NCI-H2107 treated with DMSO at 0.1 percent for 48 hours (cell line): ENCODE measurements at regions not wholly inside any gene's neighbourhood (a gene's known extent, or its start where the extent isn't known, plus 50 kb on each side); places are given as distances from the start of the nearest gene placed in this dataset.

Source experiments
- DNase-seq: peaks from one replicate; lab custom pipeline; 2025; ENCODE audit not compliant: unreplicated experiment; lab: John Stamatoyannopoulos, UW

DNA sequence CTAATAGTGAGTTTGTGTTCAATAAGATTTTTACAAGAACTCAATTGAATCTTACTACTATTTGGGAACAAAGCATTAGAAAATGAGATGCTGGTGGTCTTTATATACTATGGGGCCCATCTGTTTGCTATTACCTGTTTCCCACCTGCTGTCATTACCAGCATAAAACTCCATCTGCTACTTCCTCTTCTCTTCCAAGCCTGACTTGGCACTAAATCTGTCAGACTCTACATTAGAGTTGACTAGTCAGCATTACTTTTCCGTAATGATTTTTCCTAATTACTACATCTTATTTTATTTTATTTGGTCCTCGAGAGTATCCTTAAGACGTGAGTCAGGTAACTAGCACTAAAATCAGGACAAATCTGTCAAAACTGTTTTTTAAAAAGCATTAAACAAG lies 68.1 kb upstream of the KRR1 start:
- DNase-seq: peak; percentile 8

DNA sequence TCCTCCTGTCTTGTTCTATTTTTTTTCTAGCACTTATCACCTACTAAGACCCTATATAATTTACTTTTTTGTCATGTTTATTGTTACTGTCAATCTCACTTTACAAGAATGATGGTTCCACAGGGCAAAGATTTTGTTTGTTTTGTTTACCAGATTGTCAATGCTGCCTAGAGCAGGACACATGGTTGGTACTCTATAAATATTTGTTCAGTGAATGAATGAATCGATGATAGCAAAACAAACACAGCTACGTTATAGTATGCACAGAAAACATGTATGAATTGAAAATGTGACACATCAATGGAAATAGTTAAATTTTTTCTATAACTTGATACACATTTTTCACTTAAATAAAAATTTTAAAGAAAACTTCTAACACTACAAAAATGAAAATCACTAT lies 67.1 kb upstream of the KRR1 start:
- no peak for DNase-seq

DNA sequence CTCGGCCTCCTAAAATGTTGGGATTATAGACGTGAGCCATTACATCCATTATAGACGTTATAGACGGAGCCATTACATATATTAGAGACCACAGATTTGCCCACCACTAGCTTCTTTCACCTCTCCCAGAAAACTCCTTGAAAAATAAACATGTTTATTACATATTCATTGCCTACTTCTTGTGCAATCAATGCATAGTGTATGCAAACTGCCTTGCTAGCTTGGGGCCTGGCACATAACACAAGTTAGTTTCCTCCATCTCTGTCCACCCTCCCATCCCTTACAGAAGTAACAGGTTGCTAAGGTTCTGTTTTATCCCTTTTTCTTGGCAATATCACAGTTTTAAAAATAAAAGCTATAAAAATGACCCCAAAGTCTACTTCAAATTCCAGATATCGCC lies 66.4 kb upstream of the KRR1 start:
- no peak for DNase-seq

DNA sequence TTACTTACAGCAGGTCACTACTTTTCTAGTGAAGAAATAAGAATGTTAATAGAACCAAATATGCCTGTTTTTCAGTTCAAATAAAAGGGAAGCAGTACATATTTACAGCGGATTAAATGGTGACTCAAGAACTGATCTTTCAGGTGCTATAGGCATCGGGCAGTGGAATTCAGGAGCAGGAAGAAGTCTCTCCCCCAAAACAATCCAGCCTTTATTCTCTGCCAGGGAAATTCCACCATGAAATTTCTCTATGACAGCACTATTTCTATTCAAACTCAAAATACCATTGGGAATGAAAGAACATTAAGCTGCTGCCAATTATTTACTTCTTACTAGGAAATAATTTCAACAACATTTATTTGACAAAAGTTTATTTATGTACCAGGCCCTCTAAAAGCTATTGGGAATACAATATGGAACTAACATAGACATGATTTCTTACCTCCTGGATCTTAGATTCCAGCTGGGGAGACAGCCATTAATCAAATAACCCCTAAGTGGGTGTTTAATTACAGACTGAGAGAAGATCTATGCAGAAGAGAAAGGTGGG lies 60.3 kb upstream of the KRR1 start:
- no peak for DNase-seq

DNA sequence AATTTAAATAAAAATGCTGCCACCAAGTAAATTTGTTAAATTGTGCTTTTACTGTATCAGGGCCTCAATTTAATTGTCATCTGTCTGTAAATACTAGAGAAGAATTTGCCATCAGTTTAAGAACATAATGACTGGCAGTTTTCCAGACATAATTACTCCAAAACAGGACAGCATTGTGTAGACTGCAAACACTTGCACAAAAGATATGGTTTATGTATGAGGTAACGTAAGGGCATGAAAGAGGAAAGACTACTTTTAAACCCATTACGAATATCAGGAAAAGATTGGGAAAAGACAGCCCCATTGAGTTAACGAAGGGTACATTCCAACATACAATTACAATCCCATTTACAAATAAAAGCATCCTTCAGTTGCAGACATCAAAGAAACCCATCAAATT lies 59.8 kb upstream of the KRR1 start:
- no peak for DNase-seq

- no peak for DNase-seq
Measured at GRCh38 chr12:75568801-75569200, 57.4 kb upstream of the KRR1 start.

DNA sequence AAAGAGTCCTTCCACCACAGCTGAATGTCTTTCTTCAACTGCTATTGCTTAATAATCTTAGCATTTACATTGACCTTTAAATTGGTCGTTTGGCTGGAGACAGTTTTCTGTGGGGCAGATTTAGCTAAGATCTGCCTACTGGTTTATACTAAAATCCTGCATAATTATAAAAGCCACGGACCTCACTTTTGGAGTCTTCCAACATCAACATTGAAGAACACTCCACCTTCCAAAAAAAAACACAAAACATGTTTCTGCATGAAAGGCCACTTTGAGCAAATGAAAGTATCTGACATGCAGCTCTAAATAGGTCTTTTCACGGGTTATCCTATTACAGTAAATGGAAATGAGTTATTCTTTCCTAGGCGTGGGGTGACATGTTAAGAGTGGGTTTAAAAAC lies 57.0 kb upstream of the KRR1 start:
- peak; percentile 55 for DNase-seq

GRCh38 chr12:75565795-75566194 lies 54.4 kb upstream of the KRR1 start:
- no peak for DNase-seq

- no peak for DNase-seq
Measured at GRCh38 chr12:75564852-75565251, 53.4 kb upstream of the KRR1 start.

DNA sequence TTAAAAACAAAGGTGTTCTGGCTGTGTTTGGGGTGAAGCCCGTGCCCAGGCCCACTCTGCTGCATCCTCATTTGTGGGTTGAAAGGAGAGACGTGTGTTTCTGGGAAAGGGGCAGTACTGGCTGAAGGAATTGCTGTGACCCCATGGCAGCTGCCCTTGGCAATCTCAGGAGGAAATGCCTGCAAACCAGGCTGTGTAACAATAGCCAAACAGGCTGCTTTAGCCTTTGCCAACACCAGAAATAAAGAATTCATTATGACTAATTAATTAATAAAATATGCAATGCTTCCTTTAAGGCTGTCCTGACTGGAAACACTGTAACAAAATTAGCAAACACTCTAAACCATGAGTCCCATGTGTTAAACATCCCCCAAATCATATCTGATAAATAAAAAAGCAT lies 53.0 kb upstream of the KRR1 start:
- no peak for DNase-seq

DNA sequence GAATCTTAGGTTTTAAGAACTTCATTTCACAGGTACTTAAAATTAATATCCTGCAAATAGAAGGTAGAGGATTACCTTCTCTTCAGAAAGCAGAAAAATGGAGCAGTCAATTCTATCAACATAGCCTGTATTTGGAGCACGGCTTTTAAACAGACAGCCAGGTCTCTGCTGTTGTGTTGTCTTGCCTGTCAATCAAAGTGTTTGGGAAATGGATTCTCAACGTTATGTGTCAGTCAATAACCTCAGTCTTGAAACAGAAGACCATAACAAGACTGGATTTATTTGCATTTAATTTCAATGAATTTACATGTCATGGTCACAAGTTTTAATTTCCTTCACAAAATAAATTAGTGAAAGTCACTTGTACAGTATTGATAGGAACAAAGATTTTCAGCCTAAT lies 51.9 kb upstream of the KRR1 start:
- no peak for DNase-seq

DNA sequence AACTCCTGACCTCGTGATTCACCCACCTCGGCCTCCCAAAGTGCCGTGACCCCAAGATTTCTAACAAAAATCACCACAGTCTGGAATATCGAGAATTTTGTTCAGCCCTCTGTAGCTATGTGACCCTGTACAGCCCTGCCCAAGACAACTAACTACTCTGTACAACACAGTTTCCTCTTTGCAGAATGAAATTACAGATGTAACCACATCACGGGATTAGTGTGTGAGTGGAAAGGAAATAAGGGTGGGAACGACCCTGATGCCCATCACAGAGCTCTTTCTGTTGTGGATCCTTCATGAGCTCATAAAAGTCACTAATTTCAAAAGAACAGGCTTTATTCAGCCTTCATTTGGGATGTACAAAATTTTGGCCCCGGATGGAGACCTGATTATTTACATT lies 50.5 kb upstream of the KRR1 start:
- no peak for DNase-seq
